GM12873 (cell line): ENCODE measurements at regions not wholly inside any gene's neighbourhood (a gene's known extent, or its start where the extent isn't known, plus 50 kb on each side); places are given as distances from the start of the nearest gene placed in this dataset.

ENCODE experiments used
- TF ChIP-seq, protein P1 (sequence below): IDR thresholded peaks from 2 replicates; pipeline ENCODE4 v1.5.1; 2012; ENCODE audit warnings: low read depth, mild to moderate bottlenecking, moderate library complexity, low read length, control low read depth; ENCODE audit not compliant: insufficient read depth; ENCODE audit errors: missing control alignments

- TF ChIP-seq, protein P1, sequence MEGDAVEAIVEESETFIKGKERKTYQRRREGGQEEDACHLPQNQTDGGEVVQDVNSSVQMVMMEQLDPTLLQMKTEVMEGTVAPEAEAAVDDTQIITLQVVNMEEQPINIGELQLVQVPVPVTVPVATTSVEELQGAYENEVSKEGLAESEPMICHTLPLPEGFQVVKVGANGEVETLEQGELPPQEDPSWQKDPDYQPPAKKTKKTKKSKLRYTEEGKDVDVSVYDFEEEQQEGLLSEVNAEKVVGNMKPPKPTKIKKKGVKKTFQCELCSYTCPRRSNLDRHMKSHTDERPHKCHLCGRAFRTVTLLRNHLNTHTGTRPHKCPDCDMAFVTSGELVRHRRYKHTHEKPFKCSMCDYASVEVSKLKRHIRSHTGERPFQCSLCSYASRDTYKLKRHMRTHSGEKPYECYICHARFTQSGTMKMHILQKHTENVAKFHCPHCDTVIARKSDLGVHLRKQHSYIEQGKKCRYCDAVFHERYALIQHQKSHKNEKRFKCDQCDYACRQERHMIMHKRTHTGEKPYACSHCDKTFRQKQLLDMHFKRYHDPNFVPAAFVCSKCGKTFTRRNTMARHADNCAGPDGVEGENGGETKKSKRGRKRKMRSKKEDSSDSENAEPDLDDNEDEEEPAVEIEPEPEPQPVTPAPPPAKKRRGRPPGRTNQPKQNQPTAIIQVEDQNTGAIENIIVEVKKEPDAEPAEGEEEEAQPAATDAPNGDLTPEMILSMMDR: no peak
These were observed 1453.1 kb upstream of the SLC39A10 start for GRCh38 chr2:194203898-194204297.

- TF ChIP-seq, protein P1: no peak
These were observed 1474.1 kb upstream of the SLC39A10 start for GRCh38 chr2:194182888-194183287.

DNA sequence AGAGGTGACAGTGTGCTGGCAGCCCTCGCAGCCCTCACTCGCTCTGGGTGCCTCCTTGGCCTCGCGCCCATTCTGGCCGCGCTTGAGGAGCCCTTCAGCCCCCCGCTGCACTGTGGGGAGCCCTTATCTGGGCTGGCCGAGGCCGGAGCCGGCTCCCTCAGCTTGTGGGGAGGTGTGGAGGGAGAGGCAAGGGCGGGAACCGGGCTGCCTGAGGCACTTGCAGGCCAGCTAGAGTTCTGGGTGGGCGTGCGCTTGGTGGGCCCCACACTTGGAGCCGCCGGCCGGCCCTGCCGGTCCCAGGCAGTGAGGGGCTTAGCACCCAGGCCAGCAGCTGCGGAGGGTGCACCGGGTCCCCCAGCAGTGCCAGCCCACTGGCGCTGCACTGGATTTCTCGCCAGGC, 1480.9 kb upstream of the SLC39A10 start:
- TF ChIP-seq, protein P1: no peak

DNA sequence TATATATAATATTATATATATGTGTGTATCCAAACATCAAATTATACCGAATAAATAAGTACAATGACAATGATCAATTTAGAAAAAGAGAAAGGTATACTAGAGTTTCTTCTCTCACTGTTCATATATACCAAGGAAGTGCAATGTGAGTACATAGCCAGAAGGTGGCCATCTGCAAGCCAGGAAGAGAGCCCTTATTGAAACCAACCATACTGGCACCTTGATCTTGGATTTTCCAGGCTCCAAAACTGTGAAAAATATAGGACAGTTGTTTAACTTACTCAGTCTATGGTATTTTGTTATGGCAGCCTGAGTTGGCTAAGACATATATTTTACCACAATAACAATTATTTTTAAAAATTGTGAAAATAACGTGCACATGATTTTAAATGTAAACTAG, 1490.2 kb upstream of the SLC39A10 start:
- TF ChIP-seq, protein P1: peak; percentile 63

- TF ChIP-seq, protein P1: no peak
These were observed 1501.6 kb upstream of the SLC39A10 start for GRCh38 chr2:194155431-194155830.

DNA sequence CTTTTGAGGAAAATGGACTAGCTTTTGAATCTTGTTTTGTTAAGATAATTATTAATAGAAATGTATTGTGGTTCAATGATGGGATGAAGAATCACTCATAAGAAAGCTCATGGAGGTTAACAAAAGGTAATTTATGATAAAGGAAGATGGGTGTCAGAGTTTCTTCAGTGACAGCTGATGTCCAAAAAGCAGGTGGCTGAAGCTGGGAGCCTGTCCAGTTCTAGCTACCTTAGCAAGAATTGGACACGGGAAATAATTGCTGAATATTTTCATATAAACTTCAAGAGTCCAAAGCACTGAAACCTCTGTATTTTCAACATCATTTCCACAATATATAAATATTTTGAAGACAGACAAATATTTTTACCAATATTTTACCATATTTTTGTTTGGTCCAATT, 1505.8 kb upstream of the SLC39A10 start:
- TF ChIP-seq, protein P1: no peak

- TF ChIP-seq, protein P1: no peak
These were observed 1521.6 kb upstream of the SLC39A10 start for GRCh38 chr2:194135463-194135862.
